Peyer's patch (tissue), 4 donors: ENCODE measurements at regions not wholly inside any gene's neighbourhood (a gene's known extent, or its start where the extent isn't known, plus 50 kb on each side); places are given as distances from the start of the nearest gene placed in this dataset.

Source experiments
- DNase-seq, 3 donors: peaks; one replicate each; pipeline ENCODE4 v3.0.0-alpha.2; 2017 to 2019
- H3K27ac ChIP-seq, 4 donors: fragments of 200-600 bp; sonication (generic); one replicate each; pipeline ENCODE4 v1.5.1; 2016 to 2019
- H3K27me3 ChIP-seq, 2 donors: fragments of 200-600 bp; sonication (generic); one replicate each; pipeline ENCODE4 v1.5.1; 2019
- H3K36me3 ChIP-seq, 3 donors: fragments of 200-600 bp; sonication (generic); one replicate each; pipeline ENCODE4 v1.5.1; 2016 to 2019
- H3K4me1 ChIP-seq, 4 donors: fragments of 200-600 bp; sonication (generic); one replicate each; pipeline ENCODE4 v1.5.1; 2016 to 2019
- H3K4me3 ChIP-seq, 4 donors: fragments of 200-600 bp; sonication (generic); 1 replicate in 3 of 4; 2 replicates in 1 of 4; pipeline ENCODE4 v1.5.1; 2016 to 2019; ENCODE audit warnings: mild to moderate bottlenecking in 1 of 4
- H3K9me3 ChIP-seq, 4 donors: fragments of 200-600 bp; sonication (generic); one replicate each; pipeline ENCODE4 v1.5.1; 2016 to 2019; ENCODE audit warnings: mild to moderate bottlenecking in 1 of 4
- POLR2A ChIP-seq, 2 donors: fragments of 450-650 bp; IDR thresholded peaks; one replicate each; pipeline ENCODE4 v1.5.1; 2017; ENCODE audit warnings: antibody characterized with exemption in 2 of 2, mild to moderate bottlenecking in 2 of 2, moderate library complexity in 2 of 2
- TF ChIP-seq, protein P1 (sequence below), 6 experiments: fragments of 450-650 bp in 4 of 6; fragments of 200-600 bp in 2 of 6; sonication (generic) in 1 of 6; IDR thresholded peaks; one replicate each; pipeline ENCODE4 v1.5.1; 2017 to 2019; ENCODE audit warnings: antibody characterized with exemption in 6 of 6, mild to moderate bottlenecking in 3 of 6, moderate library complexity in 1 of 6

DNA sequence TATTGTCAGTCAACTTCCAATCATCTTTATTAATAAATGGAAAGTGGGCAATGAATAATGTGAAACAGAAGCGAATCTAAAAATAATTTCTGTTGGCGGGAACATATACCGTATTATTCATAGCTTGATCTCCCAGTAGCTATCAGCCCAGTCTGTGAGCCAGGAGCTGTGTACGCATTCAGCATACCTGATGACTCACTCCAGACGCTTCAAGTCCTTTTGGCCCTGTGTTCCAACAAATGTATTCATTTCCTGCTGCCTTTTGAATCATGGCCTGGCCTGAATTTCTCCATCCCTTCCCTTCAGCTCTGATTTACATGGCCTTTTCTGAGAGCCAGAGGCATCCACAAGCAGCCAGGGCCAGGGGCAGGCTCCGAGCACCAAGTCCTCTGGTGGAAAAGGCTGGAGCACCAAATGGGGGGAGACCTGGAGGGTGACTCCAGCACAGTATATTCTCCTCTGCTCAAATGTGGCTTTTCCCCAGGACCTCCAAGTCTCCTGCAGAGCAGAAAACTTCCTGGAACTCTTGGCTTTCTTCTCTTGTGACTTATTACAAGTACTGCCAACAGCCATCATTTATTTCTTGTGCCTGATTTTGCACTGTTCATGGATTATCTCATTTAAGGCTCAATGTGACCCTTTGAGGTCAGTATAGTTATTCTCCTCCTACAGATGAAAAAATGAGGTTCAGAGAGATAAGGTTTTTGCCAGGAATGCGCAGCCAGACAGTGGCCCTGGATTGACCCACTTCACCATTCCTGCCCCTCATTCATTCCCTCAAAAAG lies 108.7 kb downstream of the EN1 start:
- H3K9me3 ChIP-seq, result no peaks in the 10 kb centered on the region
- no peaks in the 10 kb centered on the region for H3K36me3 ChIP-seq
- no peaks in the 10 kb centered on the region for H3K27me3 ChIP-seq
- no peak overlapping the region for H3K27ac ChIP-seq
- no peaks in the 10 kb centered on the region for H3K4me1 ChIP-seq
- no peak for DNase-seq
- no peak for TF ChIP-seq POLR2A (IDR thresholded peaks at IDR 0.05)
- TF ChIP-seq, protein P1, sequence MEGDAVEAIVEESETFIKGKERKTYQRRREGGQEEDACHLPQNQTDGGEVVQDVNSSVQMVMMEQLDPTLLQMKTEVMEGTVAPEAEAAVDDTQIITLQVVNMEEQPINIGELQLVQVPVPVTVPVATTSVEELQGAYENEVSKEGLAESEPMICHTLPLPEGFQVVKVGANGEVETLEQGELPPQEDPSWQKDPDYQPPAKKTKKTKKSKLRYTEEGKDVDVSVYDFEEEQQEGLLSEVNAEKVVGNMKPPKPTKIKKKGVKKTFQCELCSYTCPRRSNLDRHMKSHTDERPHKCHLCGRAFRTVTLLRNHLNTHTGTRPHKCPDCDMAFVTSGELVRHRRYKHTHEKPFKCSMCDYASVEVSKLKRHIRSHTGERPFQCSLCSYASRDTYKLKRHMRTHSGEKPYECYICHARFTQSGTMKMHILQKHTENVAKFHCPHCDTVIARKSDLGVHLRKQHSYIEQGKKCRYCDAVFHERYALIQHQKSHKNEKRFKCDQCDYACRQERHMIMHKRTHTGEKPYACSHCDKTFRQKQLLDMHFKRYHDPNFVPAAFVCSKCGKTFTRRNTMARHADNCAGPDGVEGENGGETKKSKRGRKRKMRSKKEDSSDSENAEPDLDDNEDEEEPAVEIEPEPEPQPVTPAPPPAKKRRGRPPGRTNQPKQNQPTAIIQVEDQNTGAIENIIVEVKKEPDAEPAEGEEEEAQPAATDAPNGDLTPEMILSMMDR (IDR thresholded peaks at IDR 0.05), result no peak
- H3K4me3 ChIP-seq, result no peak overlapping the region

DNA sequence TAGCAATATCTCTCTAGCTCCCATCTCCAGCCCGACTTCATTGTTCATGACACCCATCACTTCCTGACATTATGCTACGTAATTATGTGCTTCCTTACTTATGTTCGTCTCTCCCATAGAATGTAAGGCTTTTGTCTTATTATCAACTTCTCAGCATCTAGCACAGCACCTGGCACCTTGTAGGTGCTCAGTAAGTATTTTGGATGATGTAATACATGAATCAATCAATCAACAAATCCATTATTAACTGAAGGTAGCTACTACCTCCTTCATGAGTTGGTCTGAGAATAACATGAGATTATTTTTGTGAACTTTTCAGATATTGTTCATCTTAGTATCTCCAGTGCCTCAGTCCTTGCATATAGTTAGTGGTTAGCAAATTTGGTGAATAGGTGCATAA lies 109.3 kb downstream of the EN1 start:
- Histone ChIP-seq H3K27me3 (no peaks in the 10 kb centered on the region), H3K9me3 (no peaks in the 10 kb centered on the region), H3K27ac (no peak overlapping the region), H3K4me1 (no peaks in the 10 kb centered on the region), H3K4me3 (no peak overlapping the region), H3K36me3 (no peaks in the 10 kb centered on the region)
- DNase-seq, result no peak
- no peak for TF ChIP-seq POLR2A (IDR thresholded peaks at IDR 0.05)
- TF ChIP-seq, protein P1 (IDR thresholded peaks at IDR 0.05), result no peak

DNA sequence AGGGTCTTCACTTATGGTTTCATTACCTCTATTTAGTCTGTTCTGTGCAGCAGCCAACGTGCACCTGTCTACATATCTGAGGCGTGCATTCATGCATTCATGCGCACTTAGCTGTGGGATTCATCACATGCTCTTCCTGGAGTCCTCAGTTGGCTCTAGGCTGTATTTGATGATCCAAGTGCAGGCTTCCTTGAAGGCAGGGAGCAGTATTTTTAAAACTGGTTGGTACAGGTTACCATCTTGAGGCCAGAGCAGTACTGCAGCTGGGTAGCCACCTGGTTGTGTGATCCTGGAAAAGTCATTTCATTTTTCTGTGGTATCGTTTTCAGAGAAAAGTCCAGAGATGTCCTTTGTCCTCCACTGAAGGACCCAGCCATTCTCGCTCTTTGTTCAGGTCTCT lies 109.8 kb downstream of the EN1 start:
- H3K4me3 ChIP-seq, result no peak overlapping the region
- no peaks in the 10 kb centered on the region for H3K9me3 ChIP-seq
- no peaks in the 10 kb centered on the region for H3K4me1 ChIP-seq
- H3K27ac ChIP-seq, result no peak overlapping the region
- no peaks in the 10 kb centered on the region for H3K36me3 ChIP-seq
- H3K27me3 ChIP-seq, result no peaks in the 10 kb centered on the region
- DNase-seq, result no peak
- TF ChIP-seq, protein P1 (IDR thresholded peaks at IDR 0.05), result no peak
- TF ChIP-seq POLR2A (IDR thresholded peaks at IDR 0.05), result no peak

DNA sequence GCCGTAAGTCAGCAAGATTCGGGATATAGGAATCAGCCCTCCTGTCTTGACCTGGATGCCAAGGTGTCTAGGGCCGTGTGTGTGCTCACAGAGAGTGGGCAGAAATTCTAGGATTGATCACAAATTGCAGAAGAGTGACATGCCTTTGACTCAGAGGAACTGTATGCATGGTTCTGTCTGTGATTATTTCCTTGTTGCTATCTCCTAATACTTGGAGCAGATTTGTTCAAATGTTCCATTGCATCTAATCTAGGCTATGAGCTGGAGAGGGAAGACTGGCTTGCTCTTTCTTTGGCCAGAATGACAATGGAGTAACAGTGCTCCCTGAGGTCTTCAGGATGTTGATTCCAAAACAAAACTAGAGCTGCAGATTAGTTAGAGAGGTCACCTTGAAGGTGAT lies 115.0 kb downstream of the EN1 start:
- H3K4me3 ChIP-seq, result no peak overlapping the region
- no peaks in the 10 kb centered on the region for H3K4me1 ChIP-seq
- TF ChIP-seq POLR2A (IDR thresholded peaks at IDR 0.05), result no peak
- TF ChIP-seq, protein P1 (IDR thresholded peaks at IDR 0.05), result no peak
- no peaks in the 10 kb centered on the region for H3K9me3 ChIP-seq
- H3K27ac ChIP-seq, result no peak overlapping the region
- no peaks in the 10 kb centered on the region for H3K36me3 ChIP-seq
- DNase-seq, result no peak
- H3K27me3 ChIP-seq, result no peaks in the 10 kb centered on the region

DNA sequence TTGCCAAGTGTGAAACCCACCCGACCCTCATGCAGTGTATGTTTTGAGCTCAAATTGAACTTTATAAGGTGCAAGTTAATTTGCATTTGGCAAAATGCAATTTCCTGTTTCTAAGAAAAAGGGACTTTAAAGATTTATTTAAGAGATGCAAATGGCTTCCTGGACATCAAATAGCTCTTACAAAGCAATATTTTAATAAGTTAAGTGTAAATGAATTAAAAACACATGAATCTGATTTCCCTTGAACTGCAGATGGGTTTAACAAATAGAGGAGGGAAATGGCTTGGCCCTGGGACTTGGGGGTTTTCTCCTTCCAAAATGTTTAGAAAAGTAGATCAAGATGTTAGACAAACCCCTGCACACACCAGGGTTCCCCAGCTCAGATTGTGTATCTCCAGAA lies 116.0 kb downstream of the EN1 start:
- H3K4me1 ChIP-seq, result no peaks in the 10 kb centered on the region
- no peaks in the 10 kb centered on the region for H3K36me3 ChIP-seq
- no peak overlapping the region for H3K4me3 ChIP-seq
- H3K9me3 ChIP-seq, result no peaks in the 10 kb centered on the region
- TF ChIP-seq, protein P1 (IDR thresholded peaks at IDR 0.05), result no peak
- no peak for TF ChIP-seq POLR2A (IDR thresholded peaks at IDR 0.05)
- no peak for DNase-seq
- H3K27me3 ChIP-seq, result no peaks in the 10 kb centered on the region
- H3K27ac ChIP-seq, result no peak overlapping the region
